AML-193 (cell line): ENCODE measurements at regions not wholly inside any gene's neighbourhood (a gene's known extent, or its start where the extent isn't known, plus 50 kb on each side); places are given as distances from the start of the nearest gene placed in this dataset.
"Not testable (repeated sequence)": the region's sequence is repeated elsewhere in the genome, so short reads cannot be mapped to it uniquely, and the experiment has no call there.

Experiments used
- DNase-seq, 2 experiments: peaks; one replicate each; lab custom pipeline; 2025; lab: John Stamatoyannopoulos, UW

- DNase-seq: no peak
Measured at GRCh38 chr4:34486461-34487363, 1757.6 kb downstream of the ARAP2 start.

- DNase-seq: no peak
Measured at GRCh38 chr4:34492414-34492813, 1751.9 kb downstream of the ARAP2 start.

- no peak for DNase-seq
Measured at GRCh38 chr4:34502086-34502485, 1742.2 kb downstream of the ARAP2 start.

- not testable (repeated sequence) for DNase-seq
Measured at GRCh38 chr4:34504731-34505130, 1739.6 kb downstream of the ARAP2 start.

GRCh38 chr4:34506511-34507092 lies 1737.7 kb downstream of the ARAP2 start:
- not testable (repeated sequence) for DNase-seq

GRCh38 chr4:34512616-34513015 lies 1731.7 kb downstream of the ARAP2 start:
- DNase-seq: no peak

- no peak for DNase-seq
Measured at GRCh38 chr4:34516524-34516923, 1727.8 kb downstream of the ARAP2 start.

GRCh38 chr4:34534916-34535315 lies 1709.4 kb downstream of the ARAP2 start:
- DNase-seq: no peak

GRCh38 chr4:34566091-34566490 lies 1678.2 kb downstream of the ARAP2 start:
- no peak for DNase-seq

- no peak for DNase-seq
Measured at GRCh38 chr4:34572026-34572425, 1672.3 kb downstream of the ARAP2 start.

- DNase-seq: no peak
Measured at GRCh38 chr4:34615315-34615714, 1629.0 kb downstream of the ARAP2 start.

GRCh38 chr4:34619531-34620162 lies 1624.7 kb downstream of the ARAP2 start:
- no peak for DNase-seq

- no peak for DNase-seq
Measured at GRCh38 chr4:34628471-34628870, 1615.8 kb downstream of the ARAP2 start.

GRCh38 chr4:34629451-34629850 lies 1614.9 kb downstream of the ARAP2 start:
- DNase-seq: no peak

- DNase-seq: no peak
Measured at GRCh38 chr4:34633241-34633640, 1611.1 kb downstream of the ARAP2 start.

- no peak for DNase-seq
Measured at GRCh38 chr4:34636623-34637022, 1607.7 kb downstream of the ARAP2 start.

GRCh38 chr4:34643476-34643875 lies 1600.8 kb downstream of the ARAP2 start:
- no peak for DNase-seq

- DNase-seq: no peak
Measured at GRCh38 chr4:34644579-34645115, 1599.7 kb downstream of the ARAP2 start.

GRCh38 chr4:34649716-34650115 lies 1594.6 kb downstream of the ARAP2 start:
- DNase-seq: no peak

GRCh38 chr4:34664051-34664450 lies 1580.3 kb downstream of the ARAP2 start:
- DNase-seq: no peak

- DNase-seq: no peak
Measured at GRCh38 chr4:34676400-34676799, 1567.9 kb downstream of the ARAP2 start.

- DNase-seq: no peak
Measured at GRCh38 chr4:34678431-34678830, 1565.9 kb downstream of the ARAP2 start.

- DNase-seq: no peak
Measured at GRCh38 chr4:34679228-34679627, 1565.1 kb downstream of the ARAP2 start.
